Vagina (tissue), 2 donors: ENCODE measurements at regions not wholly inside any gene's neighbourhood (a gene's known extent, or its start where the extent isn't known, plus 50 kb on each side); places are given as distances from the start of the nearest gene placed in this dataset.

ENCODE experiments used
- CTCF ChIP-seq, 3 experiments: fragments of 450-650 bp in 2 of 3; fragments of 200-600 bp in 1 of 3; sonication (generic) in 1 of 3; IDR thresholded peaks; one replicate each; pipeline ENCODE4 v1.5.1; 2017 to 2019; ENCODE audit warnings: antibody characterized with exemption in 3 of 3, mild to moderate bottlenecking in 2 of 3, moderate library complexity in 2 of 3
- POLR2A ChIP-seq, 2 donors: fragments of 450-650 bp; IDR thresholded peaks; one replicate each; pipeline ENCODE4 v1.6.1; 2017; ENCODE audit warnings: antibody characterized with exemption in 2 of 2, mild to moderate bottlenecking in 2 of 2, moderate library complexity in 2 of 2
- POLR2AphosphoS5 ChIP-seq, 2 donors: sonication (generic); formaldehyde crosslinking; IDR thresholded peaks; one replicate each; pipeline ENCODE4 v1.9.0; 2017; ENCODE audit warnings: antibody characterized with exemption in 2 of 2, mild to moderate bottlenecking in 2 of 2, low read depth in 1 of 2; ENCODE audit not compliant: insufficient read depth in 1 of 2

GRCh38 chr10:35855155-35855947, 213.3 kb upstream of the FZD8 start:
- TF ChIP-seq CTCF (IDR thresholded peaks at IDR 0.05) (no peak), POLR2AphosphoS5 (IDR thresholded peaks at IDR 0.05; ENCODE audit: insufficient read depth in 1 of 2, low read depth in 1 of 2) (no peak), POLR2A (IDR thresholded peaks at IDR 0.05) (no peak)
